A673 (cell line): ENCODE measurements at regions not wholly inside any gene's neighbourhood (a gene's known extent, or its start where the extent isn't known, plus 50 kb on each side); places are given as distances from the start of the nearest gene placed in this dataset.

Experiments used
- EZH2 ChIP-seq: fragments of 200-600 bp; sonication (generic); IDR thresholded peaks from 2 replicates; pipeline ENCODE4 v1.6.1; 2017; ENCODE audit warnings: borderline replicate concordance, low read depth, mild to moderate bottlenecking, mixed read lengths, antibody characterized with exemption, low read length; ENCODE audit not compliant: poor library complexity, severe bottlenecking
- TF ChIP-seq, protein P1 (sequence below): fragments of 300-800, 200-600 bp; sonication (generic); conservative IDR thresholded peaks from 2 replicates; pipeline ENCODE4 v1.5.1; 2017; ENCODE audit warnings: low read depth, mild to moderate bottlenecking, antibody characterized with exemption, low read length, moderate library complexity, mixed read lengths

- TF ChIP-seq, protein P1, sequence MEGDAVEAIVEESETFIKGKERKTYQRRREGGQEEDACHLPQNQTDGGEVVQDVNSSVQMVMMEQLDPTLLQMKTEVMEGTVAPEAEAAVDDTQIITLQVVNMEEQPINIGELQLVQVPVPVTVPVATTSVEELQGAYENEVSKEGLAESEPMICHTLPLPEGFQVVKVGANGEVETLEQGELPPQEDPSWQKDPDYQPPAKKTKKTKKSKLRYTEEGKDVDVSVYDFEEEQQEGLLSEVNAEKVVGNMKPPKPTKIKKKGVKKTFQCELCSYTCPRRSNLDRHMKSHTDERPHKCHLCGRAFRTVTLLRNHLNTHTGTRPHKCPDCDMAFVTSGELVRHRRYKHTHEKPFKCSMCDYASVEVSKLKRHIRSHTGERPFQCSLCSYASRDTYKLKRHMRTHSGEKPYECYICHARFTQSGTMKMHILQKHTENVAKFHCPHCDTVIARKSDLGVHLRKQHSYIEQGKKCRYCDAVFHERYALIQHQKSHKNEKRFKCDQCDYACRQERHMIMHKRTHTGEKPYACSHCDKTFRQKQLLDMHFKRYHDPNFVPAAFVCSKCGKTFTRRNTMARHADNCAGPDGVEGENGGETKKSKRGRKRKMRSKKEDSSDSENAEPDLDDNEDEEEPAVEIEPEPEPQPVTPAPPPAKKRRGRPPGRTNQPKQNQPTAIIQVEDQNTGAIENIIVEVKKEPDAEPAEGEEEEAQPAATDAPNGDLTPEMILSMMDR: no peak
- no peak for TF ChIP-seq EZH2
Measured at GRCh38 chr2:15866563-15867193, 73.7 kb upstream of the MYCN start.
